GM21737 (cell line): ENCODE measurements at regions not wholly inside any gene's neighbourhood (a gene's known extent, or its start where the extent isn't known, plus 50 kb on each side); places are given as distances from the start of the nearest gene placed in this dataset.
"Not testable (repeated sequence)": the region's sequence is repeated elsewhere in the genome, so short reads cannot be mapped to it uniquely, and the experiment has no call there.

Experiments used
- ATAC-seq: cut with Tn5 transposase; IDR thresholded peaks from one replicate; pipeline ENCODE4 v1.9.1; 2021; ENCODE audit warnings: mild to moderate bottlenecking, moderate library complexity; ENCODE audit not compliant: unreplicated experiment

DNA sequence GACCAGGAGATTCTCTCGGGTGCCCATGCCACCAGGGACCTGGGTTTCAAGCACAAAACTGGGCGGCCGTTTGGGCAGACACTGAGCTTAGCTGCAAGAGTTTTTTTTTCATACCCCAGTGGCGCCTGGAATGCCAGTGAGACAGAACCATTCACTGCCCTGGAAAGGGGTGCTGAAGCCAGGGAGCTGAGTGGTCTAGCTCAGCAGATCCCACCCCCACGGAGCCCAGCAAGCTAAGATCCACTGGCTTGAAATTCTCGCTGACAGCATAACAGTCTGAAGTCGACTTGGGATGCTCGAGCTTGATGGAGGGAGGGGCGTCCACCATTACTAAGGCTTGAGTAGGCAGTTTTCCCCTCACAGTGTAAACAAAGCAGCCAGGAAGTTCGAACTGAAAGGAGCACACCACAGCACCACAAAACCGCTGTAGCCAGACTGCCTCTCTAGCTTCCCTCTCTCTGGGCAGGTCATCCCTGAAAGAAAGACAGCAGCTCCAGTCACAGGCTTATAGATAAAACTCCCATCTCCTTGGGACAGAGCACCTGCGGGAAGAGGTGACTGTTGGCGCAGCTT is 157.7 kb downstream of the GIPC2 start:
- ATAC-seq, result not testable (repeated sequence)

DNA sequence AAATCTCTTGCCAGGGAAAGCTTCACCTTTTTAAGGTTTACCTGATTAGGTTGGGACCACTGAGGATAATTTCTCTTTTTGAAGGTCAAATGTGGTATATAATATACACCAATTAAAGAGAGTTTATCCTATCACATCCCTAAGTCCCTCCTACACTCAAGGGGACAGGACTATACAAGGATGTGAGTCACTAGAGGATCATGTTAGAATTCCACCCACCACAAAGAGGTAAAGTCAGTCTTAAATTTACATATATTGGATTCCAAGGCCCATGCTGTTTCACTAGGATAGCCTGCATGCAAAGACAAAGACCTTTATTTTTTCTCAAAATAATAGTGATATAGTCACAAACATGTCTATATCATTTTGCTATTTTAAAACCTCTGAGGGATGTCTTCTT is 164.4 kb downstream of the GIPC2 start:
- no peak for ATAC-seq

DNA sequence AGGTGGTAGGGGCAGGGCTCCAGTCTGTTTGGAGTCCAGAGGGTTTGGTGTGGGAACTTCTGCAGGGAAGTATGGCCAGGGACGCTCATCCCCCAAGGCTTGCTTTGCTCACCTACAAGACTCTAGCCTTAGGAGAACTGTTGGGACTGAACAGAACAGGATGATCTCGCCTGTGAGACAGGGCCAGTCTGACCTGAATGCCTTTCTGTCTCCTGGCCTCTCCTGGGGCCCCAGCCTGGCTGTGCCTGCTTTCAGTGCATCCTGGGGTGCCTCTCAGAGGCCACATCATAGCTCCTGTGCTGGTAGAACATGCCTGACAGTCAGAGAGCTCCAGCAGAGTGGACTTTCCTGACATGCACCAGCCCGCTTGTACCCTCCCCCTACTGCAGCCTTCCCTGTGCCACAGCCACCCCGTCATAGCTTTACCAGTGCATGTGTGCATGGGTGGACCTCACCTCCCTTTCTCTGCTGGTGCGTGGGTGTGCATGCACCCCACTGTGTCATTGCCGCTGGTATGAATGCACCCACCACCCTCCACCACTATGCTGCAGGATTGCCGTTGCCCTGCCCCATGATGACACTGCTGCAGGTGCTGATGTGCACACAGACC is 165.8 kb downstream of the GIPC2 start:
- no peak for ATAC-seq

DNA sequence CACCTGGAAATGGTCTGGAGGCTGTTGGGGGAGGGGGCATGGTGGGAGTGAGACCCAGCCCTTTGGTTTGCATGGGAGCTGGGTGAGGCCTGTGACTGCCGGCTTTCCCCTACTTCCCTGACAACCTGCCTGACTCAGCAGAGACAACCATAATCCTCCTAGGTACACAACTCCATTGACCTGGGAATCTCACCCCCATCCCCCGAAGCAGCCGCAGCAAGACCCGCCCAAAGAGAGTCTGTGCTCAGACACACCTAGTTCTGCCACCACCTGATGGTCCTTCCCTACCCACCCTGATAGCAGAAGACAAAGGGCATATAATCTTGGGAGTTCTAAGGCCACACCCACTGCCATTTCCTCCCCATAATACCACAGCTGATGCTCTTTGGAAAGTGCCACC is 168.6 kb downstream of the GIPC2 start:
- ATAC-seq, result no peak

- no peak for ATAC-seq
Observed at GRCh38 chr1:78222225-78222959, 176.6 kb downstream of the GIPC2 start.

- no peak for ATAC-seq
Observed at GRCh38 chr1:78222960-78223358, 177.2 kb downstream of the GIPC2 start.

GRCh38 chr1:78223417-78224215 is 177.8 kb downstream of the GIPC2 start:
- ATAC-seq, result no peak

DNA sequence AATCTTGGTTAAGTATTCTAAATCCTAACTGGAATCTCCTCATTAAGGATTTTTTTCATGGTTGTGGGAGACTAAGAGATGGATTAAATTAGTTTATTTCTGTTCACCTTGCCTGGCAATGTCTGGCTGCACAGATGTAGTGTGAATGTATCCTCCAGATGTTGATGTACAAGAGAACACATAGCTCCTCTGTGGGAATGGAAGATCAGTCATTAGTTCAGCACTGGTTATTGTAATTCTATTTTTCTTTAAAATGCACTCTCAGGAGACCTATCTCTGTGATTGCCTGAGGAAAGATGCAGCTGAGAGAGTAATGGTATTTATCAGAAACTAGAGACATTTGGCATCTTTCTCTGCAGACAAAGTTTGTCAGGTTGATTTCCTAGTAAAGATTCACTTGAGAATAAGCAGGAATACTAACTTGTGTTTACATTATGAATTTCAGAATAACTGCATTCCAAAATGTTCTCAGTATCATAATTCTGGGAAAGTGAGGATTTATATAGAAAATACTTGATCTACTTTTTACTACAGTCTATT is 178.6 kb downstream of the GIPC2 start:
- ATAC-seq, result no peak

GRCh38 chr1:78224861-78225552 is 179.2 kb downstream of the GIPC2 start:
- no peak for ATAC-seq

GRCh38 chr1:78226784-78227183 is 181.0 kb downstream of the GIPC2 start:
- ATAC-seq, result no peak

DNA sequence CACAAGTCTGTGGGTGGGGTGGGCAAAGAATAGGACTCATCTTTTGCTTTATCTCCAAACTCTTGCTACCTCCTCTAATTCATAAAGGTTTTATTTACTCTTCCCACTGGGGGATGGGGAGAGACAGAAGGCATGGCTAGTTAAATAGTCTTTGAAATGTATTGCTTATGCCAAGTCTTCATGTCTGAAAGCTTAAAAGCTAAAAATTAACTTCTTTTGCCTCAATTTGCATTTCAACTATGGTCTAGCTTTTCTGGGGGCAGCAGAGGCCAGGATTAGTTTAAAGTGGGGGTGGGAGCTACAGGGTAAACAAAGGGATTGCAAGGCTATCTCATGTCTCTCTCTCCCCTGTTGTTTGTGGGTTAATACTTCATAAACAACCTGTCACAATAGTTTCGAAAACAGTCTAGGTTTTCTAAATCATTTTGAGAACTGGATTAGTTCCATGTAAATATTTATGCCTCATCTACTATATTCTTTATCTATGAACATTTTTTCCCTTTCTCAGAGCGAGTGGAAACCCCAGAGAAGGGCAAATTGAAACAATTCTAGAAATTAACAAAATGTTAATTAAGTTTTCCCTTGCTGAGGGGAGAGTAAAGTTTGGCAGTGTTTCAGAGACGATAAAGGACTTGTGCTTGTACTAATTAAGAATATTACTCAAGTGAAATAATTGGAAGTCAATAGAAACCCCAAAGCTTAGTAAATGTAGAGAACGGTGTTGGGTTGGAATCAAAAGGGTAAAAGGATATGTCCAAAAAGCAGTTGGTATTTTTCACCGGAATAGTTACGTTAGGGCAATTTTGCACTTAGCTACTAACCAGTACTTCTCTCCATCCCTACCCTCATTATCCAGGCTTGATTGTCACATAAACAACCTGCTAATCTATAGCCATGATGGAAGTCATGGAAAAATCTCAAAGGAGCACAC is 182.2 kb downstream of the GIPC2 start:
- ATAC-seq, result no peak

DNA sequence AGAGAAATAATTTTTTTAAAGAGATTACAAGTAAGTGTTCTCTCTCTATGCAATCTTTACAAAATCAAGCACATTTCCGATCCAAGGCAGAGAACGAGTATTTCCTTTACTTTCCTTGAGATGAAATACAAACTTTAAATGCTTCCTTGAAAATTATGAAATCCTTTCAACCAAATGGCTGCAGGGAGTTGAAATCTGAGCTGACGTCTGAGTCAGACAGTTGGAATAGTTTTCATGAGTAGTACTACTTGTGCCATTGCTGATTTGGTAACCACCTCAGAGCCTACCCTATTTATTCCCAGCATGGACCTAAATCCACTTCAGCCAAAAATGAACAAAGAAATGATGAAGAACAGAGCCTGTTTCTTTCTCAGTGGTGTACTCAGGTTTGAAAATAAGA is 183.6 kb downstream of the GIPC2 start:
- no peak for ATAC-seq

- ATAC-seq, result no peak
Observed at GRCh38 chr1:78231477-78231876, 185.7 kb downstream of the GIPC2 start.

GRCh38 chr1:78231894-78232293 is 186.1 kb downstream of the GIPC2 start:
- ATAC-seq, result no peak

GRCh38 chr1:78232630-78233029 is 186.9 kb downstream of the GIPC2 start:
- ATAC-seq, result no peak

DNA sequence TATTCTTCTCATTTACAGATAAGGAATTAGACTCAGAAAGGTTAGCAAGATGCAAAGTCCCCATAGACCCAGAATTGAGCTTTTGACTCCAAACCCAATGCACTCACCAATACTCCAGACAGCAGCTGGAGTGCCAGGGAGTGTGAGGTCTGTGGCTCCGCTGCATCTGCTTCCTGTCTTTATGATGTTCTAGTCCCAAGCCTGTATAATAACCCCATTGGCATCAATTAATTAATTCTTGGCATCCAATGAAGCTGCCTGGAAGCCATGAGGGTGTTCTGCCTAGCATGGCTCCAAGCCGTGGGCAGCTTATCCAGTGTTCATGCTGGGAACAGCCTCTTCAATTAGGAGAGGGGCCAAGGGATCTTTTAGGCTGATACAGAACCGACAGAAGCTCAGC is 188.7 kb downstream of the GIPC2 start:
- ATAC-seq, result no peak

- no peak for ATAC-seq
Observed at GRCh38 chr1:78236716-78237115, 190.9 kb downstream of the GIPC2 start.

DNA sequence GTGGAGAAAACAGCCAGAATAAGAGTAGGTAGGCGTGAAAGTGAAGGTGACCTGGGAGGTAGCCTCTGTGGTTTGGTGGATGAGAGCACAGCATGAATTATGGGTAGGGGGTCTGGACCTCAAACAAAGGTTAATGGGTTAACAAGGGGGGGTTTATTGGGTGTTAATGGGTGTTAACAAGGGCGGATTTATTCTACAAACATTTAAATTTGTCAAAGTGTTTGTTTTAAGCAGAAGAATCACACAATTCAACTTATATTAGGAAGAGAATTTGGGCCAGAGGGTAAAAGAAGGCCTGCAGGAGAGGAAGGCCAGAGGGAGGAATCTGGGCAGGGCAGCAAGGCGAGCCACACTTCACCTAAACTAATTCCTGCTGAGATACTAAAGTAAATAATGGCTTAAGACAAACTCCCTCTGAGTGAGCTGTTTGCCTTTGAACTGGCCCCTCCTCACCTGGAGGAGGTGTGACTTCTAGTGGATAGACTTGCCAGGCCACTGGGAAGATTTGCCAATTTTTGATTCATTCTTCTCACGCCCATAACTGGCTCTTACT is 191.7 kb downstream of the GIPC2 start:
- ATAC-seq, result no peak

GRCh38 chr1:78240191-78240590 is 194.4 kb downstream of the GIPC2 start:
- no peak for ATAC-seq
